WTC11 (cell line): ENCODE measurements at regions not wholly inside any gene's neighbourhood (a gene's known extent, or its start where the extent isn't known, plus 50 kb on each side); places are given as distances from the start of the nearest gene placed in this dataset.
"Not testable (repeated sequence)": the region's sequence is repeated elsewhere in the genome, so short reads cannot be mapped to it uniquely, and the experiment has no call there.

Experiments used
- CBFB ChIP-seq: sonication (generic); formaldehyde crosslinking; IDR thresholded peaks from 2 replicates; pipeline ENCODE4 v1.8.1; 2022; ENCODE audit warnings: mild to moderate bottlenecking, low read depth, missing genetic modification reagents
- FOXP1 ChIP-seq: sonication (generic); formaldehyde crosslinking; IDR thresholded peaks from 2 replicates; pipeline ENCODE4 v1.8.0; 2022; ENCODE audit warnings: missing genetic modification reagents, mild to moderate bottlenecking, moderate library complexity, borderline replicate concordance
- JUN ChIP-seq: sonication (generic); formaldehyde crosslinking; IDR thresholded peaks from 2 replicates; pipeline ENCODE4 v1.8.0; 2023; ENCODE audit warnings: mild to moderate bottlenecking, missing genetic modification reagents
- NFE2L1 ChIP-seq: sonication (generic); formaldehyde crosslinking; IDR thresholded peaks from 2 replicates; pipeline ENCODE4 v1.8.1; 2023; ENCODE audit warnings: missing genetic modification reagents
- TP53 ChIP-seq: sonication (generic); formaldehyde crosslinking; IDR thresholded peaks from 2 replicates; pipeline ENCODE4 v1.8.1; 2023; ENCODE audit warnings: mild to moderate bottlenecking, missing genetic modification reagents
- TF ChIP-seq, protein P1 (sequence below): fragments of 200-600 bp; IDR thresholded peaks from 2 replicates; pipeline ENCODE4 v1.8.0; 2022; ENCODE audit warnings: antibody characterized with exemption
- TF ChIP-seq, protein P2 (sequence below): fragments of 250-450 bp; sonication (Bioruptor Pico); conservative IDR thresholded peaks from 2 replicates; pipeline ENCODE4 v1.9.0; 2021; ENCODE audit warnings: mild to moderate bottlenecking
- TF ChIP-seq, protein P3 (sequence below): sonication (generic); formaldehyde crosslinking; IDR thresholded peaks from 2 replicates; pipeline ENCODE4 v1.8.0; 2022; ENCODE audit warnings: mild to moderate bottlenecking, missing genetic modification reagents
- TF ChIP-seq, protein P4 (sequence below): sonication (generic); formaldehyde crosslinking; IDR thresholded peaks from 2 replicates; pipeline ENCODE4 v1.8.1; 2022; ENCODE audit warnings: low read depth, missing genetic modification reagents, borderline replicate concordance

DNA sequence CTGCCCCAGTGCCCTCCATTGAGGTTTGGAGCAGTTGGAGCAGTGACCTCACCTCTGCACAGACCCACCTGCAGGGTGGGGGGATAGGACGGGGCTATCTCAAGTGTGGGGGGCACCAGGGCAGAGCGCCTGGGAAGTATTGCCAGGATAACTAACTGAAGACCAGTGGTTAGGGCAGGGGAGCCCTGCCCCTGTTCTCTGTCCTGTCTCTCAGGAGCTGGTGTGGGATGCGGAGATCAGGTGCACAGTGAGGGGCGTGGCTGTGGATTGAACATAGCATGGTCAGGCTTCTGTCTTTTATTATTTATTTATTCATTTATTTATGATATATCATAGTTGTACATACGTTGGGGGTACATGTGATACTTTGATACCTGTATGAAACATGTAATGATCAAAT is 256.6 kb downstream of the GADD45G start:
- TF ChIP-seq, protein P1, sequence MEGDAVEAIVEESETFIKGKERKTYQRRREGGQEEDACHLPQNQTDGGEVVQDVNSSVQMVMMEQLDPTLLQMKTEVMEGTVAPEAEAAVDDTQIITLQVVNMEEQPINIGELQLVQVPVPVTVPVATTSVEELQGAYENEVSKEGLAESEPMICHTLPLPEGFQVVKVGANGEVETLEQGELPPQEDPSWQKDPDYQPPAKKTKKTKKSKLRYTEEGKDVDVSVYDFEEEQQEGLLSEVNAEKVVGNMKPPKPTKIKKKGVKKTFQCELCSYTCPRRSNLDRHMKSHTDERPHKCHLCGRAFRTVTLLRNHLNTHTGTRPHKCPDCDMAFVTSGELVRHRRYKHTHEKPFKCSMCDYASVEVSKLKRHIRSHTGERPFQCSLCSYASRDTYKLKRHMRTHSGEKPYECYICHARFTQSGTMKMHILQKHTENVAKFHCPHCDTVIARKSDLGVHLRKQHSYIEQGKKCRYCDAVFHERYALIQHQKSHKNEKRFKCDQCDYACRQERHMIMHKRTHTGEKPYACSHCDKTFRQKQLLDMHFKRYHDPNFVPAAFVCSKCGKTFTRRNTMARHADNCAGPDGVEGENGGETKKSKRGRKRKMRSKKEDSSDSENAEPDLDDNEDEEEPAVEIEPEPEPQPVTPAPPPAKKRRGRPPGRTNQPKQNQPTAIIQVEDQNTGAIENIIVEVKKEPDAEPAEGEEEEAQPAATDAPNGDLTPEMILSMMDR, result not testable (repeated sequence)
- TF ChIP-seq, protein P2, sequence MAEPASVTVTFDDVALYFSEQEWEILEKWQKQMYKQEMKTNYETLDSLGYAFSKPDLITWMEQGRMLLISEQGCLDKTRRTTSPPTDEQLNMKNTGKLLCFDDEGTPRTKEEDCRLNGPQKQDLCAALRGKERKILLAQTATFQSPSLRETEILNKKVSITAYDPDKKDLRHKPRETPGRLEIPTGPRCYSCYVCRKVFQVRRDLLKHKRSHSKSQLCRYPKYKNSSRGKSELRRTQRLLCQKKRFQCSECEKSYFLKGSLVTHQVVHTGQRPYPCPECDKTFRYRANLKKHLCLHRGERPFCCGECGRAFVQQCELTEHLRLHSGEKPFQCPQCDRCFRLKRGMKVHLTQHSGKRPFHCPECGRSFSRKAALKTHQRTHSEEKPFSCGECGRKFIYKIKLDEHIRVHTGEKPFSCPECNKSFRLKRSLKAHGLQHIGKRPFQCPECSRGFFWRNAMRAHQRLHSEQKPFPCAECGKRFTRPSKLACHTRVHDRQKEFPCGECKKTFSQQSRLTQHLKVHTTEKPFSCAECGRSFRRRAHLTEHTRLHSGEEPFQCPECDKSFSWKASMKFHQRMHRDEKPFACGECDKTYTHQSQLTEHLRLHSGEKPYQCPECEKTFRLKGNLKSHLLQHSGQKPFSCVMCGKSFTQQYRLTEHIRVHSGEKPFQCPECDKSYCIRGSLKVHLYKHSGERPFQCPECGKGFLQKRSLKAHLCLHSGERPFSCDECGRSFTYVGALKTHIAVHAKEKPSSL (CRISPR knock-in tag), result not testable (repeated sequence)
- TF ChIP-seq JUN, TP53, NFE2L1, CBFB, FOXP1 (CRISPR knock-in tag): not testable (repeated sequence)
- TF ChIP-seq, protein P3, sequence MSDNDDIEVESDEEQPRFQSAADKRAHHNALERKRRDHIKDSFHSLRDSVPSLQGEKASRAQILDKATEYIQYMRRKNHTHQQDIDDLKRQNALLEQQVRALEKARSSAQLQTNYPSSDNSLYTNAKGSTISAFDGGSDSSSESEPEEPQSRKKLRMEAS (CRISPR knock-in tag), result not testable (repeated sequence)
- TF ChIP-seq, protein P4, sequence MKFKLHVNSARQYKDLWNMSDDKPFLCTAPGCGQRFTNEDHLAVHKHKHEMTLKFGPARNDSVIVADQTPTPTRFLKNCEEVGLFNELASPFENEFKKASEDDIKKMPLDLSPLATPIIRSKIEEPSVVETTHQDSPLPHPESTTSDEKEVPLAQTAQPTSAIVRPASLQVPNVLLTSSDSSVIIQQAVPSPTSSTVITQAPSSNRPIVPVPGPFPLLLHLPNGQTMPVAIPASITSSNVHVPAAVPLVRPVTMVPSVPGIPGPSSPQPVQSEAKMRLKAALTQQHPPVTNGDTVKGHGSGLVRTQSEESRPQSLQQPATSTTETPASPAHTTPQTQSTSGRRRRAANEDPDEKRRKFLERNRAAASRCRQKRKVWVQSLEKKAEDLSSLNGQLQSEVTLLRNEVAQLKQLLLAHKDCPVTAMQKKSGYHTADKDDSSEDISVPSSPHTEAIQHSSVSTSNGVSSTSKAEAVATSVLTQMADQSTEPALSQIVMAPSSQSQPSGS, result not testable (repeated sequence)
